ENCODE measurements at regions not wholly inside any gene's neighbourhood (a gene's known extent, or its start where the extent isn't known, plus 50 kb on each side); places are given as distances from the start of the nearest gene placed in this dataset.

DNA sequence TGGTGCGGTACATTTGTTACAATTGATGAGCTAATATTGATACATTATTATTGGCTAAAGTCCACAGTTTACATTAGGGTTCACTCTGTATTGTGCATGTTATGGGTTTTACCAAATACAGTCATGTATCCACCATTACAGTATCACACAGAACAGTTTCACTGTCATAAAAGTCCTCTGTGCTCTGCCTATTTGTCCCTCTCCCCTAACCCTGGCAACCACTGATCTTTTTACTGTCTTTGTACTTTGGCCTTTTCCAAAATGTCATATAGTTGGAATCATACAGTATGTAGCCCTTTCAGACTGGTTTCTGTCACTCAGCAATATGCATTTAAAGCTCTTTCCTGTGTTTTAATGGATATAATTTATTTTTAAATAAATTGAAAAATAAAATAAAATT is 83.1 kb upstream of the SLC4A7 start:
- TF ChIP-seq, protein P1, sequence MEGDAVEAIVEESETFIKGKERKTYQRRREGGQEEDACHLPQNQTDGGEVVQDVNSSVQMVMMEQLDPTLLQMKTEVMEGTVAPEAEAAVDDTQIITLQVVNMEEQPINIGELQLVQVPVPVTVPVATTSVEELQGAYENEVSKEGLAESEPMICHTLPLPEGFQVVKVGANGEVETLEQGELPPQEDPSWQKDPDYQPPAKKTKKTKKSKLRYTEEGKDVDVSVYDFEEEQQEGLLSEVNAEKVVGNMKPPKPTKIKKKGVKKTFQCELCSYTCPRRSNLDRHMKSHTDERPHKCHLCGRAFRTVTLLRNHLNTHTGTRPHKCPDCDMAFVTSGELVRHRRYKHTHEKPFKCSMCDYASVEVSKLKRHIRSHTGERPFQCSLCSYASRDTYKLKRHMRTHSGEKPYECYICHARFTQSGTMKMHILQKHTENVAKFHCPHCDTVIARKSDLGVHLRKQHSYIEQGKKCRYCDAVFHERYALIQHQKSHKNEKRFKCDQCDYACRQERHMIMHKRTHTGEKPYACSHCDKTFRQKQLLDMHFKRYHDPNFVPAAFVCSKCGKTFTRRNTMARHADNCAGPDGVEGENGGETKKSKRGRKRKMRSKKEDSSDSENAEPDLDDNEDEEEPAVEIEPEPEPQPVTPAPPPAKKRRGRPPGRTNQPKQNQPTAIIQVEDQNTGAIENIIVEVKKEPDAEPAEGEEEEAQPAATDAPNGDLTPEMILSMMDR (IDR thresholded peaks at IDR 0.05; ENCODE audit: low read depth, low read length, missing control alignments), result no peak
- Histone ChIP-seq H3K27me3 (replicated peaks) (no peaks in the 10 kb centered on the region), H3K36me3 (replicated peaks) (no peaks in the 10 kb centered on the region), H3K27ac (no peak overlapping the region), H3K4me3 (ENCODE audit: low read depth, low read length) (no peak overlapping the region)
- in situ Hi-C loops (cut with HindIII; ENCODE audit: low pct_ligation_motif_present, low sequenced_read_pairs), result no loop called here
- DNase-seq, result no peak

DNA sequence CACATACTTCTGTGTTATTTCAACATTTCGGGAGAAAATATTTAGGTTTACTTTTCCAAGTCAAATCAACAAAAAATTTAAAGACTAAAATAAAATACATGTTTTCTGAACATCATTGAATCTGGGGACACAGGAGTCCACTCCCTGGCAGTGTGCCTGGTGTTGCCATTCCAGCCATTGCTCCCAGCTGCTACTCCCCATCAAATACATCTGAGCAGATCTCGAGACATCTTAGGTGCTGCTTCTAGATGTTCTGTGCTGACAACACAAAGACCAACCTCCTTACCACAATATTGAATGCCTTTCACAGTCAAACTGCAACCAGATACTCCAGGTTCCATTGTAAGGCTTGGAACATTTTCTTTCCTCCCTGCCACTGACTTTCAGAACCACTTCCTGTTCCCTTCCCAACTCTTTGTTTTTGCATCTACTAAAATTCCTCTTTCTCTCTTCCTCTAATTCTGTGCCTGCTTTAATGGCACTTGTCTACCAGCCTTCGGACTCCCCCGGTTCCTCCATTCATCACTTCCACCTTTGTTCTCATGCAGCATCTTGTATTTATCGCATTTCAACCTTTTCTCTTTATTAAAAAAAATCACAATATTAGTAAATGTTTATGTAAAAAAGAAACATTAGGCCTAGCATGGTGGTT is 81.1 kb upstream of the SLC4A7 start:
- no peak overlapping the region for H3K27ac ChIP-seq
- in situ Hi-C loops (cut with HindIII; ENCODE audit: low pct_ligation_motif_present, low sequenced_read_pairs), result no loop called here

DNA sequence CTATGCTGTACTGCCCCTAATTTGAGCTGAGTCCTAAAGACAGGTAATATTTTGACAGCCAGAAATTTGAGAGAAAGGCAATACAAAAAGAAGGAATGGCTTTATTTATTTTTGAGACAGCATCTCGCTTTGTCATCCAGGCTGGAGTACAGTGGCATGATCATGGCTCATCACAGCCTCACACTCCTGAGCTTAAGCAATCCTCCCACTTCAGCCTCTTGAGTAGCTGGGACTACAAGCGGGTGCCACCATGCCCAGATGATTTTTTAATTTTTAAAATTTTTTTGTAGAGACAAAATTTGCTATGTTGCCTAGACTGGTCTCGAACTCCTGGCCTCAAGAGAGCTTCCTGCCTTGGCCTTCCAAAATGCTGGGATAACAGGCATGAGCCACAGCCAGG is 77.4 kb upstream of the SLC4A7 start:
- TF ChIP-seq, protein P1 (IDR thresholded peaks at IDR 0.05; ENCODE audit: low read depth, low read length, missing control alignments), result no peak
- in situ Hi-C loops (cut with HindIII; ENCODE audit: low pct_ligation_motif_present, low sequenced_read_pairs), result no loop called here

More for the DNA sequence above, 81.1 kb upstream of the SLC4A7 start:
- TF ChIP-seq, protein P1 (IDR thresholded peaks at IDR 0.05; ENCODE audit: low read depth, low read length, missing control alignments), result no peak
- no peak overlapping the region for H3K4me3 ChIP-seq (ENCODE audit: low read depth, low read length)
- no peaks in the 10 kb centered on the region for H3K36me3 ChIP-seq (replicated peaks)
- H3K27me3 ChIP-seq (replicated peaks), result no peaks in the 10 kb centered on the region
- DNase-seq, result no peak

DNA sequence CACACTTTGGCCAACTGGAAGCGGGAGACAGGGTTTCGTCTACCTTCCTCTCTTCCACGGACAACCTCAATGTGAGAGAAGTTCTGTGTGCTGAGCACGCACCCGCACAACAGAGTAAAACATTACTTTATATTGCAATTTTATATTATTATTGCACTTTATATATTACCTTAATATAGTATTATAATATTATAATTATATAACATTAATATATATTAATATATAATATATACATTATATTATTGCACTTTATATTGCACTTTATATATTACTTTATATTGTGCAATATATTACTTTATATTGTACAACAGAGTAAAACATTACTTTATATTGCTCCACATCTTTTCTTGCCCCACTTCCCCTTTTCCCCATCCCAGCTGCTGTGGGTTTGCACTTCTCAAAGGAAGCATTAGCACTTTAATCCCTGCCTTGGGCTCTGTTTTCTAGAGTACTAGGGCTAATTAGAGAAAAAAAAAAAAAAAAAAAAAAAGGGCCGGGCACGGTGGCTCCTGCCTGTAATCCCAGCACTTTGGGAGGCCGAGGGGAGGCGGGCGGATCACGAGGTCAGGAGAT is 76.4 kb upstream of the SLC4A7 start:
- Histone ChIP-seq H3K4me3 (ENCODE audit: low read depth, low read length) (no peak overlapping the region), H3K27me3 (replicated peaks) (no peaks in the 10 kb centered on the region), H3K36me3 (replicated peaks) (no peaks in the 10 kb centered on the region), H3K27ac (no peak overlapping the region)
- in situ Hi-C loops (cut with HindIII; ENCODE audit: low pct_ligation_motif_present, low sequenced_read_pairs), result no loop called here
- TF ChIP-seq, protein P1 (IDR thresholded peaks at IDR 0.05; ENCODE audit: low read depth, low read length, missing control alignments), result no peak
- DNase-seq, result no peak

More for the DNA sequence above, 77.4 kb upstream of the SLC4A7 start:
- no peaks in the 10 kb centered on the region for H3K36me3 ChIP-seq (replicated peaks)
- no peak for DNase-seq
- H3K27me3 ChIP-seq (replicated peaks), result no peaks in the 10 kb centered on the region
- no peak overlapping the region for H3K4me3 ChIP-seq (ENCODE audit: low read depth, low read length)
- no peak overlapping the region for H3K27ac ChIP-seq

DNA sequence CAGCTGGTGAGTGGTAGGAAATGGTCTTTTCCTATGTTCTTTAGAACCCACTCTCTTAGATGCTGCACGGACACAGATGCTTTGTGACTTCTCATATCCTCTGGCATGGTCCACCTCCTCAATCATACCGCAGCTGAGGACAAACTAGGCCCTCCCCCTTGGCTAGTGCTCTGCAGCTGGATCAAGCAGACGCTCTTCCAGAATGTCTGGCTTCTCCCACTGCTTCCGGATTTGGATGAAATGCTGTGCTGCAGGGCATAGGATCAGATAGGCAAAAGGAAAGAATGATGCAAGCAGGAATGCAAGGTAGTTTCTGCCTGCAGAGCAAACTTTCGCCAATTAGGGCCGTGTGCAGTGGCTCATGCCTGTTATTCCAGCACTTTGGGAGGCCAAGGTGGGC is 75.7 kb upstream of the SLC4A7 start:
- Histone ChIP-seq H3K36me3 (replicated peaks) (no peaks in the 10 kb centered on the region), H3K4me3 (ENCODE audit: low read depth, low read length) (no peak overlapping the region), H3K27ac (no peak overlapping the region), H3K27me3 (replicated peaks) (no peaks in the 10 kb centered on the region)
- TF ChIP-seq, protein P1 (IDR thresholded peaks at IDR 0.05; ENCODE audit: low read depth, low read length, missing control alignments), result no peak
- DNase-seq, result peak; percentile 72
- in situ Hi-C loops (cut with HindIII; ENCODE audit: low pct_ligation_motif_present, low sequenced_read_pairs), result no loop called here

DNA sequence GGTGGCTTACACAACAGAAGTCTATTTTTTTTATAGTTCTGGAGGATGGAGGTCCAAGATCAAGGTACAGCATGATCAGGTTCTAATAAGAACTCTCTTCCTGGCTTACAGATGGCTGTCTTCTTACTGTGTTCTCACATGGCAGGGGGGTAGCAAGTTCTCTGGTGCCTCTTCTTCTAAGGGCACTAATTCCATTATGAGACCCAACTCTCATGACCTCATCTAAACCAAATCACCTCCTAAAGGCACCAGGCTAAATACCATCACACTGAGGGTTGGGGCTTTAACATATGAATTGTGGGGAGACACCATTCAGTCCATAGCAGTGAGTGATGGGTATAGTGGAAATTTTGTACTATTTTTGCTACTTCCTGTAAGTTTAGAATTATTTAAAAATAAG is 75.2 kb upstream of the SLC4A7 start:
- Histone ChIP-seq H3K36me3 (replicated peaks) (no peaks in the 10 kb centered on the region), H3K27ac (no peak overlapping the region), H3K4me3 (ENCODE audit: low read depth, low read length) (no peak overlapping the region), H3K27me3 (replicated peaks) (no peaks in the 10 kb centered on the region)
- in situ Hi-C loops (cut with HindIII; ENCODE audit: low pct_ligation_motif_present, low sequenced_read_pairs), result no loop called here
- DNase-seq, result no peak
- TF ChIP-seq, protein P1 (IDR thresholded peaks at IDR 0.05; ENCODE audit: low read depth, low read length, missing control alignments), result no peak
